ENCODE measurements at regions not wholly inside any gene's neighbourhood (a gene's known extent, or its start where the extent isn't known, plus 50 kb on each side); places are given as distances from the start of the nearest gene placed in this dataset.

DNA sequence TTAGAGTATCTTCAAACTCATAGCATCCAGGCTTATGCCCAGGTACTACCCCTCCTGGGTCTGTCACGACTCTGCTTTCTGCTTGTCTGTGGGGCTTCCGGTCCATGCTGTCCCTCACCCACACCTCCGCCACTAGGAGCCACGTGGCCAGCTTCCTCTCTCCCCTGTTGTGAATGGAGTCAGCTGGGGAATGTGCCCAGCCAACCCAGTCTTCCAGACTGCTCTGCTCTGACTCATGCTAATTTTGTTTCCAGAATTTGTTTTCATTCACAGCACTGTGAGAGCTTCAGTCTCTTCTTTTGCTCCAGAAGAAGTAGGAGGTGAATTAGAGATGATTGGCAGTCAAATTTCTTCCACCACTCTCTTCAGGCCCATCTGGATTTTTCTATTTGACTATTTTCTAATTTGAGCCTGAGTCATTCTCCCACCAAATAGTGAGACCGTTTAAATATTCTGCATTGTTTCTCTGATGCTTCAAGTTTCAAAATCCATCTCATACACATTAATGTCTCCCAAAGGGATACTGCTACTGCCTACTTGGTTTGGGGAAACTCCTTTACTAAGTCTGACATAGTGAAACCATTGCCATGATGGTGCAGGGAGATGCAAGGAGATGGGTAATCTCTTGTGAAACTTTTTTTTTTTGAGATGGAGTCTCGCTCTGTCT, 424.1 kb upstream of the KIF2A start:
- WGBS = 71% methylated on average over 6 of the region's 6 CpGs

DNA sequence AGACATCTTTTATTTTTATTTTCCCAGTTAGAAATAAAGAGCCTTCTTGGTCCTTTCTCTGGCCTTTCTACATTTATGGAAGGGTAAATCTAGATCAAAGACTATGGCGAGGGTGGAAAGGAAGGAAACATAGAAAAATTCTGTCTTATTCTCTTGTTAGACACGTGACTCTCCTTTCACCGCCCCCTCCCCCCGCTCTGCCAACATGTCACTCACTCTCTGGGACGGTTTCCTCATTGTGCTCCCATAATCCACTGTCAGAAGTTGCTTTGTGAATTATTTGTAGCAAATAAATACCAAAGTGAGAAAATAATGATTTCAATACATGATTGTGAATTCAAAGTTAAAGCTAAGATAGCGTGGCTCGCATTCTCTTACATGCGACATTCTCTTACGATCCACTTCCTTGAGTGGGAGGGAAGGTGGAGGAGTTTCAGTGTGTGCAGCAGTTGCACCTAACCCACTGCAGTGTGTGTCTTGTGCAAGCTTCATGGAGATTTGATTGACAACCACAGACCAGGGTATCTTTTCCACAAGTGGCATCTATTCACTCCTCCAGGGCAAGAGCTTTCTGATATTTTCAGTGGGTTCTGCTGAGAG, 423.0 kb upstream of the KIF2A start:
- no peak for DNase-seq (ENCODE audit: low spot score)
- H3K36me3 ChIP-seq (ENCODE audit: control insufficient read depth in 4 of 4, insufficient read depth in 3 of 4, low read depth in 1 of 4, low read length in 3 of 4) = no peaks in the 10 kb centered on the region
- H3K27ac ChIP-seq (ENCODE audit: low read depth in 1 of 2, low read length in 2 of 2) = no peak overlapping the region
- H3K27me3 ChIP-seq (ENCODE audit: control insufficient read depth in 4 of 4, insufficient read depth in 4 of 4, low read length in 3 of 4) = no peaks in the 10 kb centered on the region
- H3K4me1 ChIP-seq (ENCODE audit: control insufficient read depth in 4 of 4, insufficient read depth in 4 of 4, low read length in 3 of 4) = no peaks in the 10 kb centered on the region
- no peak overlapping the region for H3K4me3 ChIP-seq (ENCODE audit: low read depth in 1 of 3, low read length in 3 of 3)
- no peak overlapping the region for H3K9ac ChIP-seq (ENCODE audit: low read depth in 1 of 2, low read length in 2 of 2)
- no peaks in the 10 kb centered on the region for H3K9me3 ChIP-seq (ENCODE audit: control insufficient read depth in 4 of 4, low read length in 3 of 4)
- 84% methylated on average over 9 of the region's 9 CpGs for WGBS
- TF ChIP-seq RXRA (IDR thresholded peaks at IDR 0.05) (no peak), JUND (IDR thresholded peaks at IDR 0.05) (no peak), HNF4A (conservative IDR thresholded peaks at IDR 0.05) (no peak), NR2F2 (IDR thresholded peaks at IDR 0.05) (no peak), FOXA2 (IDR thresholded peaks at IDR 0.05) (no peak), MAX (IDR thresholded peaks at IDR 0.05) (no peak), CTCF (IDR thresholded peaks at IDR 0.05; ENCODE audit: low read depth, low read length, missing input control) (no peak), ATF3 (IDR thresholded peaks at IDR 0.05) (no peak)
- TF ChIP-seq, protein P1, sequence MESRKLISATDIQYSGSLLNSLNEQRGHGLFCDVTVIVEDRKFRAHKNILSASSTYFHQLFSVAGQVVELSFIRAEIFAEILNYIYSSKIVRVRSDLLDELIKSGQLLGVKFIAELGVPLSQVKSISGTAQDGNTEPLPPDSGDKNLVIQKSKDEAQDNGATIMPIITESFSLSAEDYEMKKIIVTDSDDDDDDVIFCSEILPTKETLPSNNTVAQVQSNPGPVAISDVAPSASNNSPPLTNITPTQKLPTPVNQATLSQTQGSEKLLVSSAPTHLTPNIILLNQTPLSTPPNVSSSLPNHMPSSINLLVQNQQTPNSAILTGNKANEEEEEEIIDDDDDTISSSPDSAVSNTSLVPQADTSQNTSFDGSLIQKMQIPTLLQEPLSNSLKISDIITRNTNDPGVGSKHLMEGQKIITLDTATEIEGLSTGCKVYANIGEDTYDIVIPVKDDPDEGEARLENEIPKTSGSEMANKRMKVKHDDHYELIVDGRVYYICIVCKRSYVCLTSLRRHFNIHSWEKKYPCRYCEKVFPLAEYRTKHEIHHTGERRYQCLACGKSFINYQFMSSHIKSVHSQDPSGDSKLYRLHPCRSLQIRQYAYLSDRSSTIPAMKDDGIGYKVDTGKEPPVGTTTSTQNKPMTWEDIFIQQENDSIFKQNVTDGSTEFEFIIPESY (IDR thresholded peaks at IDR 0.05) = no peak

More for the DNA sequence above, 424.1 kb upstream of the KIF2A start:
- no peak for DNase-seq (ENCODE audit: low spot score)
- H3K9ac ChIP-seq (ENCODE audit: low read depth in 1 of 2, low read length in 2 of 2) = no peak overlapping the region
- no peaks in the 10 kb centered on the region for H3K9me3 ChIP-seq (ENCODE audit: control insufficient read depth in 4 of 4, low read length in 3 of 4)
- H3K4me3 ChIP-seq (ENCODE audit: low read depth in 1 of 3, low read length in 3 of 3) = no peak overlapping the region
- no peak for TF ChIP-seq YY1 (IDR thresholded peaks at IDR 0.05)
- no peak for TF ChIP-seq HNF4A (conservative IDR thresholded peaks at IDR 0.05)
- TF ChIP-seq TAF1 (conservative IDR thresholded peaks at IDR 0.05) = no peak
- no peak for TF ChIP-seq GABPA (IDR thresholded peaks at IDR 0.05 in 1 of 2, conservative IDR thresholded peaks at IDR 0.05 in 1 of 2)
- no peak for TF ChIP-seq MAX (IDR thresholded peaks at IDR 0.05)
- TF ChIP-seq, protein P1 (IDR thresholded peaks at IDR 0.05) = no peak
- TF ChIP-seq NR2F2 (IDR thresholded peaks at IDR 0.05) = no peak
- no peak for TF ChIP-seq CTCF (IDR thresholded peaks at IDR 0.05; ENCODE audit: low read depth, low read length, missing input control)
- no peak for TF ChIP-seq EGR1 (IDR thresholded peaks at IDR 0.05; ENCODE audit: low read depth in 2 of 2)
- no peak for TF ChIP-seq JUND (IDR thresholded peaks at IDR 0.05)
- TF ChIP-seq HNF4G (IDR thresholded peaks at IDR 0.05) = no peak
- TF ChIP-seq SP1 (IDR thresholded peaks at IDR 0.05) = no peak
- no peak for TF ChIP-seq ATF3 (IDR thresholded peaks at IDR 0.05)
- TF ChIP-seq FOXA1 (IDR thresholded peaks at IDR 0.05) = no peak
- no peaks in the 10 kb centered on the region for H3K27me3 ChIP-seq (ENCODE audit: control insufficient read depth in 4 of 4, insufficient read depth in 4 of 4, low read length in 3 of 4)
- H3K36me3 ChIP-seq (ENCODE audit: control insufficient read depth in 4 of 4, insufficient read depth in 3 of 4, low read depth in 1 of 4, low read length in 3 of 4) = no peaks in the 10 kb centered on the region
- no peaks in the 10 kb centered on the region for H3K4me1 ChIP-seq (ENCODE audit: control insufficient read depth in 4 of 4, insufficient read depth in 4 of 4, low read length in 3 of 4)
- H3K27ac ChIP-seq (ENCODE audit: low read depth in 1 of 2, low read length in 2 of 2) = no peak overlapping the region
